Progenitor cell of endocrine pancreas (in vitro differentiated cells): ENCODE measurements at regions not wholly inside any gene's neighbourhood (a gene's known extent, or its start where the extent isn't known, plus 50 kb on each side); places are given as distances from the start of the nearest gene placed in this dataset.
A peak's percentile ranks its signal among the peaks of the same experiment; 100 is the strongest.

ENCODE experiments used
- DNase-seq: peaks from one replicate; pipeline ENCODE4 v3.0.0; 2021; ENCODE audit warnings: low spot score; ENCODE audit not compliant: unreplicated experiment
- H3K27ac Mint-ChIP-seq: 2 replicates; pipeline ENCODE4 v1.8.0; 2021; ENCODE audit warnings: mild to moderate bottlenecking, moderate library complexity, mixed read lengths
- H3K27me3 Mint-ChIP-seq: 2 replicates; pipeline ENCODE4 v1.8.0; 2021; ENCODE audit warnings: mixed read lengths
- H3K36me3 Mint-ChIP-seq: 2 replicates; pipeline ENCODE4 v1.8.0; 2022; ENCODE audit warnings: mixed read lengths; ENCODE audit not compliant: insufficient read depth
- H3K4me1 Mint-ChIP-seq: 2 replicates; pipeline ENCODE4 v1.8.0; 2021; ENCODE audit warnings: low read depth, mixed read lengths
- H3K4me3 Mint-ChIP-seq: 2 replicates; pipeline ENCODE4 v1.8.0; 2021; ENCODE audit warnings: low read depth, mild to moderate bottlenecking, moderate library complexity, mixed read lengths
- H3K9me3 Mint-ChIP-seq: 2 replicates; pipeline ENCODE4 v1.8.0; 2021; ENCODE audit warnings: low read depth, mixed read lengths
- TF ChIP-seq, protein P1 (sequence below): fragments of 200-600 bp; sonication (generic); IDR thresholded peaks from one replicate; pipeline ENCODE4 v1.5.0; 2021; ENCODE audit warnings: antibody characterized with exemption, mild to moderate bottlenecking; ENCODE audit not compliant: unreplicated experiment

DNA sequence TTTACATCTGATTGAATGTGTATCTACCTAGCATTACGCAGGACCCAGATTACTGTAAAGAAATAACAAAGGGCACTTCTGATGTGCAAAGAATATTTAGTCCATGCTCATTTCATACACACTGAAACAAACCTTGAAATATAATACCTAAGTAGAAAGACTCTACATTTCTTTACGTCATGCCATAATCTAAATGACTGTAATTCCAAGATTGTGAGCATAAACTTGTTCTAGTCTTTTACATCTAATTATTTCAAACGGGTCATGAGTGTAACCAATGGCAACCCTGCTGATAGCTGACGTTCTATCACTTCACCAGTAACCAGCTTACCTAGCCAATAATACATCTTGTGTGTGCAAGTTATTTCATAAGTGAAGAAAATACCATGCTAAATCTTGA, 433.8 kb downstream of the PRKD1 start:
- TF ChIP-seq, protein P1, sequence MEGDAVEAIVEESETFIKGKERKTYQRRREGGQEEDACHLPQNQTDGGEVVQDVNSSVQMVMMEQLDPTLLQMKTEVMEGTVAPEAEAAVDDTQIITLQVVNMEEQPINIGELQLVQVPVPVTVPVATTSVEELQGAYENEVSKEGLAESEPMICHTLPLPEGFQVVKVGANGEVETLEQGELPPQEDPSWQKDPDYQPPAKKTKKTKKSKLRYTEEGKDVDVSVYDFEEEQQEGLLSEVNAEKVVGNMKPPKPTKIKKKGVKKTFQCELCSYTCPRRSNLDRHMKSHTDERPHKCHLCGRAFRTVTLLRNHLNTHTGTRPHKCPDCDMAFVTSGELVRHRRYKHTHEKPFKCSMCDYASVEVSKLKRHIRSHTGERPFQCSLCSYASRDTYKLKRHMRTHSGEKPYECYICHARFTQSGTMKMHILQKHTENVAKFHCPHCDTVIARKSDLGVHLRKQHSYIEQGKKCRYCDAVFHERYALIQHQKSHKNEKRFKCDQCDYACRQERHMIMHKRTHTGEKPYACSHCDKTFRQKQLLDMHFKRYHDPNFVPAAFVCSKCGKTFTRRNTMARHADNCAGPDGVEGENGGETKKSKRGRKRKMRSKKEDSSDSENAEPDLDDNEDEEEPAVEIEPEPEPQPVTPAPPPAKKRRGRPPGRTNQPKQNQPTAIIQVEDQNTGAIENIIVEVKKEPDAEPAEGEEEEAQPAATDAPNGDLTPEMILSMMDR, result no peak
- H3K36me3 Mint-ChIP-seq, result no peaks in the 10 kb centered on the region
- DNase-seq, result no peak
- H3K27ac Mint-ChIP-seq, result no peak overlapping the region
- H3K27me3 Mint-ChIP-seq, result no peaks in the 10 kb centered on the region
- no peaks in the 10 kb centered on the region for H3K4me1 Mint-ChIP-seq
- H3K4me3 Mint-ChIP-seq, result no peak overlapping the region
- peaks cover 6% of the 10 kb centered on the region for H3K9me3 Mint-ChIP-seq

- H3K27me3 Mint-ChIP-seq, result no peaks in the 10 kb centered on the region
- no peak overlapping the region for H3K4me3 Mint-ChIP-seq
- no peaks in the 10 kb centered on the region for H3K36me3 Mint-ChIP-seq
- H3K27ac Mint-ChIP-seq, result no peak overlapping the region
- DNase-seq, result no peak
- peaks cover 6% of the 10 kb centered on the region for H3K9me3 Mint-ChIP-seq
- TF ChIP-seq, protein P1, result no peak
- no peaks in the 10 kb centered on the region for H3K4me1 Mint-ChIP-seq
Measured at GRCh38 chr14:29494312-29494711, 433.3 kb downstream of the PRKD1 start.

DNA sequence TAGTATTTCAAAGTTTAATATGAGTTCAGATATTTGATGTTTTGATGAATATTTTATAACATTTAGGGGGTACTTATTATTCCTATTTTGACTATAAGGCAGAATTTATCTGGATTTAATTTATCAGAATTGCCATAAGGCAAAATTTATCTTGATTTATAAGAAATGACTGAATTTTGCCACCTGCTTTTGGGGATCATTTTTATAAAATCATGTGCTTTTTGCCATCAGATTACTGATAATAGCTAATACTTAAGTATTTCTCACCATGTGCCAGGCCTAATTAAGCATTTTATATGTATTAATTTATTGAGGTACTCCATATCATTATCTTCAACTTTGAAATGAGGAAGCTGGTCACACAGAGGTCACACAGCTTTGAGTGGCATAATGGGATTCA, 423.7 kb downstream of the PRKD1 start:
- Mint-ChIP-seq H3K4me1 (no peaks in the 10 kb centered on the region), H3K9me3 (peaks cover 15% of the 10 kb centered on the region), H3K36me3 (no peaks in the 10 kb centered on the region), H3K27me3 (no peaks in the 10 kb centered on the region), H3K27ac (no peak overlapping the region), H3K4me3 (no peak overlapping the region)
- DNase-seq, result no peak
- TF ChIP-seq, protein P1, result no peak

DNA sequence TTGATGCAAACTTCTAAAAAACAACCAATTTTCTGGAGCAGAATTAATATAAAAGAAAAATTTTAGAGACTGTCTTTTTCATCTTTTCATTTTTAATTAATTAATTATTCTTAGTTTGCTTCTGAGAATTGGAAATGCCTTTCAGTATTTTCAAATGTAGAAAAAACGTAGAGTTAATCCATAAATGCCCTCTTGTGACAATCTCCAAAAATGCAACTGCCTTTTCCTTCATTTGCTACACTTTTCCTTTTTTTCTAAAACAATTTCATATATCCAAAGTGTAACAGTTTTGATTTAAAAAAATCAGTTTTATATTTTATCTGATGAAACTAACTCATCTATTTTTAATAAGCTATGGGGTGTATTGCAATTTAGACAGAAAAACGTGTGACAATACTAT, 409.3 kb downstream of the PRKD1 start:
- Mint-ChIP-seq H3K4me1 (no peaks in the 10 kb centered on the region), H3K9me3 (peaks cover 6% of the 10 kb centered on the region), H3K36me3 (no peaks in the 10 kb centered on the region), H3K27ac (no peak overlapping the region), H3K27me3 (no peaks in the 10 kb centered on the region), H3K4me3 (no peak overlapping the region)
- TF ChIP-seq, protein P1, result peak; percentile 33
- DNase-seq, result no peak

GRCh38 chr14:29521526-29522137, 406.0 kb downstream of the PRKD1 start:
- Mint-ChIP-seq H3K4me1 (no peaks in the 10 kb centered on the region), H3K27ac (no peak overlapping the region), H3K4me3 (no peak overlapping the region), H3K9me3 (peaks cover 6% of the 10 kb centered on the region), H3K36me3 (no peaks in the 10 kb centered on the region), H3K27me3 (no peaks in the 10 kb centered on the region)
- DNase-seq, result no peak
- TF ChIP-seq, protein P1, result peak; percentile 59
